SW480 (cell line): ENCODE measurements at regions not wholly inside any gene's neighbourhood (a gene's known extent, or its start where the extent isn't known, plus 50 kb on each side); places are given as distances from the start of the nearest gene placed in this dataset.
"Not testable (repeated sequence)": the region's sequence is repeated elsewhere in the genome, so short reads cannot be mapped to it uniquely, and the experiment has no call there.

Source experiments
- DNase-seq: peaks from one replicate; pipeline ENCODE4 v3.0.0-alpha.2; 2016; ENCODE audit warnings: low spot score

DNA sequence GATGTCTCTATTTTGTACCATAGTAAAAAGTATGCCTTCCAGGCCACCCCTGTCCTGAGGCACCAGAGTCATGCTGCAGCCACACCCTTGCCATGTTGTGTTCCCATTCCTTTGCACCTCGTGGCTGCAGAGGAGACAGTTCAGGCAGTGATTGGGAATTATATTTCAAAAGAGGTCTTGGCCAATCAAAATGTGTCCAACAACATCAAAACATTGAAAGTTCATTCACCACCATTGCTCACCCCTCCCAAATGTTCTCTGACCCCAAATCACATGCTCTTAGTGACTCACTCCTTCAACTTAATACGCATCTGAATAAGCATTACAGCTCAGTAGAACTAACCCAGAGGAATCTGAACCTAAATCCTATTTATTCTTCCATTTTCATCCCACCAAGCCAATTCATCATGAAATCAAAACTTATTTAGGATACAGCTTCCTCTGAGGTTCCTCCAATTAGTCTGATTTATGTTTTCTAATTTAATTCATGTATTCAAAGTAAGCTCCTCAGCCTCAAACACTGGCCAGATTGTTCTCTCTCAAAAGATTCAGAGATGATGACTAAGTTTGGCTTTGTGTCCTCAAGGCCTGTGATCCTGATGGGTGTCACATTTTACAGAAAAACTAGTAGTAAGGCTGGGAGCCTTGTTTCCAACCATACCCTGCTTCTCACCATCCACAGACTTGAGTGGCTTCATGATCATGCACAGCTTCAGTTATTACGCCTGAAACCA, 323.2 kb upstream of the INTU start:
- peak; percentile 42 for DNase-seq

DNA sequence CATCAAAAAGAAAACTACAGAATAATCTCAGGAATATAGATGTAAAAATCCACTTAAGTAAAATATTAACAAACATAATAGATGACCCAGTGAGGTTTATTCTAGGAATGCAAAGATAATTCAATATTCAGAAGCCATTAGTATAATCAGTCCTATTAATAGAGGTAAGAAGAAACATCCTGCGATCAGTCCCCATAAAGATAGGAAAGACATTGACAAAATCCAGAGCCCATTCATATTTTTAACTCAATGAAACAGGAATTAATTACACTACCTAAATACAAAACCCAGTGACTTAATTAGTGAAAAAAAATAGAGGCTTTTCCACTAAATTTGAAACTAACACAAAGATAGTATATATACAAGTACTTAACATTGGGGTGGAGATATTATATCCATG, 321.4 kb upstream of the INTU start:
- DNase-seq, result no peak

DNA sequence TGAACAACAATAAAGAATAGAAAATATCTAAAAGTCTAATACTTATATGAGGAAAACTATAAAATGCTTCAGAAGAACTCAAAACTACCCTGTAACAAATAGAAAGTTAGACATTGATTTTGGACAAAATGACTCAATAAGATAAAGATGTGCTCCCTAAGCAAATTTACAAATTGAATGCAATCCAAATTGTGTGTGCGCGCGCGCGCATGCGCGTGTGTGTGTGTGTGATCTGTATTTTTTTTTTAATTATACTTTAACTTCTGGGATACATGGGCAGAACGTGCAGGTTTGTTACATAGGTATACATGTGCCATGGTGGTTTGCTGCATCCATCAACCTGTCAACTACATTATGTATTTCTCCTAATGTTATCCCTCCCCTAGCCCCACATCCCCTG, 320.8 kb upstream of the INTU start:
- DNase-seq, result no peak

DNA sequence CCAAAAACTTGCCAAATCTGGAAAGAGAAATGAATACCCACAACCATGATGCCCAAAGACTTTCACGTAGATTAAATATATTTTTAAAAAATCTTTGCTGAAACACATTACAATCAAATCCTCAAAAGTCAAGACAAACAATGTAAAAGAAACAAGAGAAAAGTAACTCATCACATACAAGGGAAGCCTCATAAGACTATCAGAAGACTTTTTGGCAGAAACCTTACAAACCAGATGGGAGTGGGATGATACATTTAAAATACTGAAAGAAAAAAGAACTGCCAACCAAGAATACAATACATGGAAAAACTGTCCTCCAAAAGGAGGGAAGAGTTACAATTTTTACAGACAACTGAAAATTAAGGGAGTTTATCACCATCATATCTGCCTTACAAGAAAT, 319.0 kb upstream of the INTU start:
- no peak for DNase-seq

DNA sequence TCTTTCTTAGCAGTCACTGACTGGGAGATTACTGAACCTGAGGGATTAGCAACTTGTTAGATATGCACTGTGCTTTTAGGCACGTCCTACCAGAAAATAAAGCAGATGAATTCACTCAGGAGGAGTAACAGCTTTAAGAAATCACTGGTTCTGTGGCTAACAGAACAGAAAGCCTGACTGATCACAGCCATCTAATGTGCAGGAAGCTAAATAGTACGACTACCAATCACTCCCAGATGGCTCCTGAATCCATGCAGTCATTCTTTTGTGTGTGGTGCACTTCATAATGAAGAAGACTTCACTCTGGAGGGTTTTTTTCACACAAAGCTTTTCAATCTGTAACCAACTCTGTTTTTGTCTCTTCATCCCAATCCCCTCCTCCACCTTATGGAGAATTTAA, 305.3 kb upstream of the INTU start:
- DNase-seq, result no peak

DNA sequence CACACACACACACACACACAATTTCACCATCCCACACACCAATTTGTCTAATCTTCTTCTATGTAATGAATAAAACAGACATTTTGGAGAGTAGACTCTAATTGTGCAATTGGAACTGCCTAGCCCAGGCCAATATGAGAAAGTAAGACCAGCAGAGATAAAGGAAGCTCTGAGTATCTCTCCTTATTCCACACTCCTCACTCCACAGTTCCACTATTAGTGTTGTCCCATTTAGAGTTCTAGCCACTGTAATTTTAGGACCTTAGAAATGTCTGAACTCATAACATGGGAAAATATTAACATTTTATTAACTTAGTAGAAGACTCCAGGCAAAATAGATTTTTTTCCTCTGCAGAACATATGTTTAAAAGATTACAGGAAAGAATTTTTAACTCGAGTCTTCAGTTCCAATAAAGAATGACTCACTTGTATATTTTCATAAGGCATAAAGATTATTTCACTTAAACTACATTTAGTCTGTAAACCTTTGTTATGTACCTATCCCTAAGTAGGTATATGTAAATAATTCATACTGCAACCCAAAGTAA, 297.6 kb upstream of the INTU start:
- no peak for DNase-seq

DNA sequence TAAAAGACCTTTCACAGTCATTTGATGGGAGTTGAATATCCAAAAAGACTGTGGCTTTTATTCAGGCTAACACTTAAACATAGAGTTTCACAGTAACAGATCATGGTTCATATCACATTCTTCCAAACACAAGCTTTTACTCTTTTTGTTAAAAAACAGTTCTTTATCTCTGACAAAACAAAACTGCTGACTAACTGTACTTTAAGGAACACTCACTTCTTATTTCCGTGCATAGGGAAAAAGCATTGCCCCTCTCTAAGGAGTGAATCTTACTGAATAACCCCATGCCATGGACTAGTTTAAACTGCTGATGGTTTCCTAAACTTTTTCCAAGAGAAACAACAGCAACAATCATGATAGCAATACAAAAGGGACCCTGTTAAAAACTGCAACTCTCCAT, 297.0 kb upstream of the INTU start:
- no peak for DNase-seq

DNA sequence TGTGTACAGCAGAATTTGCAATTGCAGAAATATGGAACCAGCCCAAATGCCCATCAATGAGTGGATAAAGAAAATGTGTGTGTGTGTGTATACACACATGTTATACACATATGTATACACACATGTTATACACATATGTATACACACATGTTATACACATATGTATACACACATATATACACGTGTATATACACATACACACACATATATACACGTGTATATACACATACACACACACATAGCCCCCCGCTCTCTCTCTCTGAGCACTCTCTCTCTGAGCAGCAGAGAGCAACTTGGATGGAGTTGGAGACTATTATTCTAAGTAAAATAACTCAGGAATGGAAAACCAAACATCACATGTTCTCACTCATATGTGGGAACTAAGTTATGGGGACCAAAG, 289.6 kb upstream of the INTU start:
- DNase-seq, result not testable (repeated sequence)

DNA sequence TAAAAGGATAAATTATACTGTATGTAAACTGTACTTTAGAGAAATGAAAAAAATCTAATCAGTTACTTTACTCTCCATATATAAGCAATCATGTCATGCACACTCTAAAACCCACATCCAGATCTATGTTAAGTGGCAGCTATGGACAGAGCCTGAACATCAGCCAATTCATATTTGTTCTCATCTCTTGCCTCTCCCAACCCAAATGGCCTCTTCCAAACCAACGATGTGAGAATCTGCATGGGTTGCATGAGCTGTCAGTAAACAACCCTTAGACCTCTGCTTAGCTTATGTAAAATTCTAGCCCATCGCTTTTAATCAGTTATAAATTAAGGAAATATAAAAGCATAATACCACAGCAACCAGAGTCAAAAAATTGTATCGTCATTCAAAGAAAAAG, 288.7 kb upstream of the INTU start:
- no peak for DNase-seq

DNA sequence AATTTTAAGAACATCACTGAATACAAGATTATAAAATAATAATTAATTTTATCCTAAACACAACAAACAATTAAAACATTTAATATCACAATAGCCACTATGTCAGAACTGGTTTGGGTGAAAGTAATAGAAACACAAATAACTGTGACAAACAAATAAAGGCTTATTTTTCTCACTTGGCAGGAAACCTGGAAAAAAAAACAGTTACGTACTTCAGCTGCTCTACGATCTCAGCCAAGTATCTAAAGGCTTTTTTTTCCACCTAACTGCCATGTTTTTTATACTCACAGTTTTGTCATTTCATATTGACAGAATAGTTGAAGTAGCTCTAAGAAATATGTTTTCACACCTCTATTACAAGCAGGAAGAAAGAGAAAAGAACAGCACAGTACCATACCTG, 284.8 kb upstream of the INTU start:
- no peak for DNase-seq

DNA sequence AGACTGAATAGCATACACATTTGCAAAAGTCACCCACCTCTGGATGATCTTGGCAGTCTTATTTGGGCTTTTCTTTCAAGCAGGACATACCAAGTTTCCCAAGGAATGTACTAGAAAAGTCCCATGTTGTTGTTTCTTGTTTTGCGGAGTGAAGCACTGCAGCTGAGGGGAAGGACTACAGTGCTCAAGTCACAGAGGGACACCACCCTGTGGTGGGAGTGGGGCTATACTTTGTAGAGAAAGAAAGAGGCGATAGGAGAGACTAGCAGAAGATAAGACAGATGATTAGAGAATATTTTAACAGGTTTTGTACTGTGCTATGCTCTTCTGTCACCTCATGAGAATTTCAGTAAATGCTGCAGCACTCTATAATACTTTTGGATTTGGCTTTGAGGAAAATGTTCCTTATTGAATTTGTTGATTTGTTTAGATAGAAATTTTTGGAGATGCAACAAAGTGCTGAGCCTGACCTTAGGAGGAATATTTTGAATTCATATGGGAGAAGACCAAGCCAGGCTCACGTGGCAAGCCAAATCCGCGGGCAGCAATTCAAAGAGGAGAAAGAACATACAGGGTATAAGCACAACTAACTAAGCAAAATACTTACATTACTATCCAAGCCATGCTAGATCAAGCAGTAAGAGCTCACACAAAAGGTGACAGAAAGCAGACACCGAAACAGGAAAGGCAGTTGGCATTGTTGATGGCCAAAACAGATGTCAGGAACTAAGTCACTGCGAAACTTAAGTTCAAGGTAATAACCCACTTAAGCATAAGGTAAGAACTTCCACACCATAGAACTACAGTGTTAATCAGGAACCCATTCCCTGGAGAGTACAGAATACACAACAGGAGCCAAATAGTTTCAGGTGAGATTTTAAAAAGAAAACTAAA, 280.3 kb upstream of the INTU start:
- DNase-seq, result no peak

DNA sequence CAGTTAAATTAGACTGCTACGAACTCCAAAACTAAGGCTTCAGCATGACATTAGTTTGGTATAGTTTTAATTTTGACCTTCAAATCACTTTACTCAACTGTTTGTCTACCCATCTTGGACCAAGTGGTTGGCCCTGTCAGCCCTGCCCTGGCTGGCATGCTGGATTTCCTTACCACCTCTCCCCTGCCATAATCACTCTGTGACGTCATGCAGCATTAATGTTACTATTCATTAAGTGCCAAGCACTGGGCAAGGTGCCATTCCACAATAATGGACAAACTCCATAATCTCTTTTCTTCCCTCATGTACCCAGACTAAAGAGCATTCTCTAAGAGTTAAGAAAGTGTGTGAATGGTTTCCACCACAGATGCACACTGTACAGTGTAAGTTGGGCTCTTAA, 277.0 kb upstream of the INTU start:
- DNase-seq, result no peak

DNA sequence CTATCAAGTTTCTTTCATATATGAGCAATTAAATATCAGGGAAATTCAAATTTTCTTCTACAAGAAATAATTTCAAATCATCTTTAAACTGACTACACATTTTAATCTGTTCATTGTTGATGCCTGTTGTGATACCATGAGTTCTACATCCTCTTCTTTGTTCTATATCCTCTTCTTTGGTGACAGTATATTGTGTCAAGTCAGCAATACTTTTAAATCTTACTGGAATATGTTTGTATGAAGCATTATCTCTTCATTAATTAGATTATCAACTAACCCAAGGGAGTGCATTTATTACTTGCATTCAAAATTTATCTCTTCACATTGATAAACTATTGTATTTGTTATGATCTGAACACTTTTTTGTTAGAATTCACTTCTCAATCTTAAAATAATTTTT, 275.0 kb upstream of the INTU start:
- DNase-seq, result no peak

DNA sequence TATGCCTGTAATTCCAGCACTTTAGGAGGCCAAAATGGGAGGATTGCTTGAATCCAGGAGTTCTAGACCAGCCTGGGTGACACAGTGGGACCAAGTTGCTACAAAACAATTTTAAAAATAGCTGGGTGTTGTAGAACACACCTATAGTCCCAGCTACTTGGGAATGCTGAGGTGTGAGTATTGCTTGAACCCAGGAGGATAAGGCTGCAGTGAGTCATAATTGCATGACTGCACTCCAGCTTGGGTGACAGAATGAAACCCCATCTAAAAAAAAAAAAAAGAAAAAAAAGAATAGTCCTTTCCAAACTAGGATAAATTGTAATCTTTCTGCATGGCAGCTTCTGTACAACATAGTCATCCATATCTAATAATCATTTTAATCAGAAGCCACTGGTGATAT, 270.1 kb upstream of the INTU start:
- no peak for DNase-seq

DNA sequence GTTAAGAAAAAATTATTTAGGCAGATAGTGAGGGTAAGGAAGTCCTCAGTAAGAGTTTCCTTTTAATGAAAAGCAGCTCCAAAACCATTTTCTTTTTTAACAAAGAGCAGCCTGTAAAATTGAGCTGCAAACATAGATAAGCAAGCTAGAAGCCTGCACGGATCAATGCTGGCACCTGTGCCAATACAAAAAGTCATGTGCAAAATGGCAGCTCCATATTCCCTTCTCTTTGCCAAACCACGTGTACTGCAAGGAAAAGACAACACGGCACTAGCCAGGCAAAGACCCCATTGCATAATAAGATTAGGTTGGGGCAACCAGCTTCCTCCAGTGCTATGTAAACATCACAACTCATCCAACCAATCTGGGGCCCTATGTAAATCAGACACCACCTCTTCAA, 268.4 kb upstream of the INTU start:
- DNase-seq, result no peak

DNA sequence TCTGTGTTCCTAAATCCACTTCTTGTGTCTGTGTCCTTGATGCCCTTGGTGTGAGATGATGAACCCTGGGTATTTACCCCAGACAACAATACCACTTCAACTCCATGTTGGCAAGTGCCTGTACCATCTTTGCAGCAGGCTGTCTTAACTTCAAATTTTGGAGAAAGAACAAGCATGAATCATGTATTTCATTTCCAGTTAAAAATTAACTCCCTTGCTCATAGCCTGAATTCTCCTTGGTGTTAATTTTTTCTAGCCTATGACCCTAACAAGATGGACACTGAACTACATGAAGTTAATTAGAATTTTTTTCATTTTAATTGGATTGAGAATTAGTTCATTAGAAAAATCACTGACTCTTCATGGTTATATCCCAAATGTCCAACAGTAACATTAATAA, 267.8 kb upstream of the INTU start:
- DNase-seq, result no peak

DNA sequence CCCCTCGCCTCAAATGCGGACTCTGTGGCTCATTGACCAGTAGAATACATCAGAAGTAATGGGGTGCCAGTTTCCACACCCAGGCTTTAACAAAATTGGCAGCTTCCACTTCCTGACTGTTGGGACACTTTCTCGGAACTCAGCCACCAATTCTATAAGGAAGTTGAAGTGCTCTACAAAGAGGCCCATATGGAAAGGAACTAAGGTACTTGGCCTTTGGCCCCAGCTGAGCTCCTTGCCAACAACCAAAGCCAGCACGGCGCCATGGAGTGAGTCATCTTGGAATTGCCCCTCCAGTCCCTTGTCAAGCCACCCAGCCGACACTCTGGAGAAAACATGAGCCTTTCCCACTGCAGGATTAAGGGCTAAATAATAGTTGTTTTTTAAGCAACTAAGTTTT, 262.2 kb upstream of the INTU start:
- no peak for DNase-seq

DNA sequence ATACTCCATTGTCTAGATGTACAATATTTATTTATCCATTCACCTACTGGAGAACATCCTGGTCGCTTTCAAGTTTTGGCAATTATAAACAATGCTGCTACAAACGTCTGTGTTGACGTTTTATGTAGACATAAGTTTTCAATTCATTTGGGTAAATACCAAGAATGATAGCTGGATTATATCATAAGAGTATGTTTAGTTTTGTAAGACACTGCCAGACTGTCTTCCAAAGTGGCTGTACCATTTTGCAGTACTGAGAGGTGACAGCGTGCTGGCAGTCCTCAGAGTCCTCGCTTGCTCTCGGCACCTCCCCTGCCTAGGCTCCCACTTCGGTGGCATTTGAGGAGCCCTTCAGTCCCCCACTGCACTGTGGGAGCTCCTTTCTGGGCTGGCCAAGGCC, 253.3 kb upstream of the INTU start:
- no peak for DNase-seq

DNA sequence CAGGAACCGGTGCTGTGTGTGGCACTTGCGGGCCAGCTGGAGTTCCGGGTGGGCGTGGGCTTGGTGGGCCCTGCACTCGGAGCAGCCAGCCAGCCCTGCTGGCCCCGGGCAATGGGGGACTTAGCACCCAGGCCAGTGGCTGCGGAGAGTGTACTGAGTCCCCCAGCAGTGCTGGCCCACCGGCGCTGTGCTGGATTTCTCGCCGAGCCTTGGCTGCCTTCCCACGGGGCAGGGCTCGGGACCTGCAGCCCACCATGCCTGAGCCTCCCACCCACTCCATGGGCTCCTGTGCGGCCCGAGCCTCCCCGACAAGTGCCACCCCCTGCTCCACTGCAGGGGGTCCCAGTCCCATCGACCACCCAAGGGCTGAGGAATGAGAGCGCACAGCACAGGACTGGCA, 252.8 kb upstream of the INTU start:
- DNase-seq, result not testable (repeated sequence)

DNA sequence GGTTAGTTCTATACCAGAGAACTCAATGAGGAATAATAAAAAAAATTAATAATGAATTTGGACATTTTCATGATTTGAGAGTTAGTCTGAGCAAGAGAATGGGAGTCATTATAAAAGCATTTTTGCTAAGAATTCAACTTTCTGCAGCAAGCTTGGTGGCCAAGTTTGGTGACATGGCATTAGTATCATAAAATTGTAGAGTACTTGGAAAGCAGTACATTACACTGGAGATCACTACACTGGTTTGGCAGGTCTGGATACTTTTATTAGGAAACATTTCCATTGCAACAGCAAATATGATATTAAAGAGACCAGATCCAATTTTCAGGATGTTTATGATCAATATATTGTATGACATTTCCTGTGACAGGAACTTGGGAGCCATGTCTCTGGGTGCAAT, 249.1 kb upstream of the INTU start:
- no peak for DNase-seq

DNA sequence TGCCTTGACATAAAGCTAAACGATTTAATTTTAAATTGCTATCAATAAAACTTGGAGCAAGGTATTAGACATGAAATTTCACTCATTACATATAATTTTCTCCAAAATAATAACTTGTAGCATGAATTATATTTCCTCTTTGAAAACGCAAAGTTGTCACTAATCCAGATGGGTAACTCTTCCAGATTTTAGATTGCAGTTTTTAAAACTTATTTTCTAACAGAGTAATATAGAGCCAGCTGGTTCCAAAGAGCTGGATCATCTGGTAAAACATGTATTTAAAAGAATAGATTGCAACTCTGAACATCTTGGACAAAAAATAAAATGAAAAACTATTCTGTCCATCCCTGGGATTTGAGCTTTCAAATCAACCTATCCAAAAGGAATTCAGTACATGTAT, 238.2 kb upstream of the INTU start:
- DNase-seq, result no peak

DNA sequence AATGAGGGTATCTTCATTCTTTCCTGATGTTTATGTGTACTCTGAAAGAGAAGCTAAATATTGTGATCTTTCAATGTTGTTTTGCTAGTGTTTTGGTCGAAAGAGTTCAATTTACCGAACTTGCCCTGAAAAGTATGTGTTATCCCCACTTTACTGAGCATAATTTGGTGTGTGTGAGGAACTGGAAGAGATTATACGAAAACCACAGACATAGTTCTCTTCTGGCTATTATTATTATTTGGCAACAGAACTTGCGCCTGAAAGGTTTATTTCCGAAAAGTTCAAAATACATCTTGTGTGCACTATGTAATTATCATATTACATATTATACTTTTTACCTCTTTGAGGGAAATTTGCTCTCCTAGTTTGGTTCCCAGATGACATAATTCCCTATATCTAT, 232.5 kb upstream of the INTU start:
- DNase-seq, result no peak

DNA sequence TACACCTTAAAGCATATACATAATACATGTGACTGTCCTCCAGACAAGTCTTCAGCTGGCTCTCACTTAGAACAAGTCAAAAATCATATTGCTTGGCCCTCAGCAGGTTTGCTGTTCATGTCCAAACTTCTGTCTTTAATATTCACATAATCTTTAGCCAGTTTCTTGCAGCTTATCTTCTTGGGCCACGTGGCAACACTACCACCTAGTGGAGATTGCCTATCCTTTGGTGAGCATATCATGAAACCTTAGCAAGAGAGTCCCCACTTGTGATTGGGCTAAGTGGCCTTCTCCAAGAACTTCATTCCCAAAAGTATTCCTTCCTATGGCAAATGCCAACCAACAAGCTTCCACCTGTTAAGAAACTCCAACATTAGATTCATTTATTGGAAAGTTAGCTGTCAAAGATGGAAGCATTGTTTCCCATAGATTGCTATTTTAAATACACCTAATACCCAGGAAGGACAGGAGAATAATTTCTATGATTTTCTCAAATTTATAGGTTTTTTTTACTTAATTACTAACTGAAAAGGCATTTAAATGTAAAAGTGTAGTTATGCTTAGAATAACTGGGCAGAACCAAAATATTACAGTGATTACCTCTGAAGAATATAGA, 231.9 kb upstream of the INTU start:
- DNase-seq, result peak; percentile 43
